ENCODE measurements at regions not wholly inside any gene's neighbourhood (a gene's known extent, or its start where the extent isn't known, plus 50 kb on each side); places are given as distances from the start of the nearest gene placed in this dataset.
"Not testable (repeated sequence)": the region's sequence is repeated elsewhere in the genome, so short reads cannot be mapped to it uniquely, and the experiment has no call there.

- H3K27ac ChIP-seq: no peak overlapping the region
- no peaks in the 10 kb centered on the region for H3K36me3 ChIP-seq (replicated peaks in 1 of 2)
- TF ChIP-seq CTCF (IDR thresholded peaks at IDR 0.05) (no peak), POLR2A (IDR thresholded peaks at IDR 0.05) (no peak)
- intact Hi-C loops (cut with DNase I): no loop called here
- no peak for DNase-seq
- no peaks in the 10 kb centered on the region for H3K4me1 ChIP-seq (replicated peaks in 1 of 2)
- H3K4me3 ChIP-seq: no peak overlapping the region
- H3K9me3 ChIP-seq (replicated peaks in 1 of 3): peaks cover 0 to 13% (median 0%) of the 10 kb centered on the region in 3 donors
- WGBS, 4 donors: 59 to 68% (median 66%) methylated on average over 4 of the region's 4 CpGs
- H3K27me3 ChIP-seq: no peaks in the 10 kb centered on the region
These were observed 1142.3 kb downstream of the RPIA start for GRCh38 chr2:89833780-89834117.

GRCh38 chr2:89834306-89834705, 1142.8 kb downstream of the RPIA start:
- Histone ChIP-seq H3K27me3 (no peaks in the 10 kb centered on the region), H3K4me3 (no peak overlapping the region), H3K4me1 (replicated peaks in 1 of 2) (no peaks in the 10 kb centered on the region), H3K9me3 (replicated peaks in 1 of 3) (peaks cover 0 to 17% (median 0%) of the 10 kb centered on the region in 3 donors), H3K27ac (no peak overlapping the region), H3K36me3 (replicated peaks in 1 of 2) (no peaks in the 10 kb centered on the region)
- intact Hi-C loops (cut with DNase I): no loop called here
- no peak for DNase-seq
- TF ChIP-seq CTCF (IDR thresholded peaks at IDR 0.05): no peak
- TF ChIP-seq POLR2A (IDR thresholded peaks at IDR 0.05): no peak
- 61 to 72% (median 65%) methylated on average over 7 of the region's 7 CpGs for WGBS, 4 donors

- intact Hi-C loops (cut with DNase I); H3K27ac ChIP-seq; H3K36me3 ChIP-seq (replicated peaks in 1 of 2); H3K27me3 ChIP-seq; DNase-seq; H3K4me3 ChIP-seq; H3K4me1 ChIP-seq (replicated peaks in 1 of 2): not testable (repeated sequence)
- WGBS, 4 donors: 62 to 68% (median 67%) methylated on average over 6 of the region's 6 CpGs
- peaks cover 0 to 13% (median 0%) of the 10 kb centered on the region in 3 donors for H3K9me3 ChIP-seq (replicated peaks in 1 of 3)
These were observed 1144.9 kb downstream of the RPIA start for GRCh38 chr2:89836326-89836725.

- H3K4me3 ChIP-seq: no peak overlapping the region
These were observed 1146.6 kb downstream of the RPIA start for GRCh38 chr2:89837962-89838625.

GRCh38 chr2:89840175-89840574, 1148.7 kb downstream of the RPIA start:
- H3K27me3 ChIP-seq; H3K27ac ChIP-seq; DNase-seq; intact Hi-C loops (cut with DNase I); H3K4me3 ChIP-seq; H3K4me1 ChIP-seq (replicated peaks in 1 of 2); H3K36me3 ChIP-seq (replicated peaks in 1 of 2): not testable (repeated sequence)
- H3K9me3 ChIP-seq (replicated peaks in 1 of 3): peaks cover 0 to 13% (median 0%) of the 10 kb centered on the region in 3 donors
- 64 to 73% (median 65%) methylated on average over 9 of the region's 9 CpGs for WGBS, 4 donors

More at GRCh38 chr2:89837962-89838625, 1146.6 kb downstream of the RPIA start:
- peaks cover 0 to 13% (median 0%) of the 10 kb centered on the region in 3 donors for H3K9me3 ChIP-seq (replicated peaks in 1 of 3)
- no peak overlapping the region for H3K27ac ChIP-seq
- no peaks in the 10 kb centered on the region for H3K27me3 ChIP-seq
- WGBS, 4 donors: 57 to 63% (median 61%) methylated on average over 11 of the region's 11 CpGs
- no peaks in the 10 kb centered on the region for H3K4me1 ChIP-seq (replicated peaks in 1 of 2)
- DNase-seq: no peak
- intact Hi-C loops (cut with DNase I): no loop called here
- no peak for TF ChIP-seq CTCF (IDR thresholded peaks at IDR 0.05)
- TF ChIP-seq POLR2A (IDR thresholded peaks at IDR 0.05): no peak
- H3K36me3 ChIP-seq (replicated peaks in 1 of 2): no peaks in the 10 kb centered on the region

DNA sequence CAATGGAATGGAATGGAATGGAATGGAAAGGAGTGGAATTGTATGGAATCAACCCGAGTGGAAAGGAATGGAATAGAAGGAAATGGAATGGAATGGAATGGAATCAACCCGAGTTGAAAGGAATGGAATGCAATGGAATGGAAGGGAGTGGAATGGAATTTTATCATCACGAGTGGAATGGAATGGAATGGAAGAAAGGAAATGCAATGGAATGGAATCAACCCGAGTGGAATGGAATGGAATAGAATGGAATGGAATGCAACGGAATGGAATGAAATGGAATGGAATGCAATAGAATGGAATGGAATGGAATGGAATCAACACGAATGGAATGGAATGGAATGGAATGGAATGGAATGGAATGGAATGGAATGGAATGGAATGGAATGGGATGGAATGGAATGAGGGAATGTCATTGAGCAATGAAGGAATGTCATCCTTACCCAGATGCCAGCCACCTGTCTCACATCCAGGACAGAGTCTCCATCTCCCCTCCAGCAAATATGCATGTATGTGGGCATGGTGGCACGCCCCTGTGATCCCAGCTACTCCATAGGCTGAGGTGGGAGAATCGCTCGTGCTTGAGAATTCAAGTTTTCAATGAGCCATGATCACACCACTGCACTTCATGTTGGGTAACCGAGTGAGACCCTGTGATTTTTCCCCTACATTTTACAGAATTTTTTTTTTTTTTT, 1149.5 kb downstream of the RPIA start:
- H3K4me1 ChIP-seq (replicated peaks in 1 of 2); H3K4me3 ChIP-seq; H3K36me3 ChIP-seq (replicated peaks in 1 of 2); H3K27me3 ChIP-seq; H3K27ac ChIP-seq; intact Hi-C loops (cut with DNase I); DNase-seq: not testable (repeated sequence)
- 51 to 60% (median 54%) methylated on average over 10 of the region's 10 CpGs for WGBS, 4 donors
- peaks cover 0 to 13% (median 0%) of the 10 kb centered on the region in 3 donors for H3K9me3 ChIP-seq (replicated peaks in 1 of 3)

Data from adrenal gland (tissue), 9 donors.